GM19043 (cell line): ENCODE measurements at regions not wholly inside any gene's neighbourhood (a gene's known extent, or its start where the extent isn't known, plus 50 kb on each side); places are given as distances from the start of the nearest gene placed in this dataset.
"Not testable (repeated sequence)": the region's sequence is repeated elsewhere in the genome, so short reads cannot be mapped to it uniquely, and the experiment has no call there.

ENCODE experiments used
- ATAC-seq: cut with Tn5 transposase; IDR thresholded peaks from one replicate; pipeline ENCODE4 v1.9.1; 2021; ENCODE audit warnings: low read depth; ENCODE audit not compliant: unreplicated experiment

DNA sequence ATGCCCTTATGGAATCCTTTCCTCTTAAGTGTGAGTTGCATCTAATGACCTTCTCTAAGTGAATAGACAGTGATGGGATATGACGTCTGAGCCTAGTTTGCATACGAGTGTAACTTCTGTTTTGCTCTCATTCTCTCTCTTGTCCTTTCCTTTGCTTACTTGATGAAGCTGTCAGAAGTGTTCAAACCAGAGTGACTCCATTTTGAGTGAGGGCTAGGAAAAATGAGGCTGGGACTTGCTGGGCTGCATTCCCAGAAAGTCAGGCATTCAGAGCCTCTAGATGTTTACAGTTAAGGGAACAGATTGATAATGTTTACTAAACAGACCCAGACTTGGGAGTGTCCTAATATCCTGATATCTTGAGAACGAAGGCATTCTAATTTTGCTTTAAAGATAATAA, 311.2 kb upstream of the SOX4 start:
- ATAC-seq: not testable (repeated sequence)

DNA sequence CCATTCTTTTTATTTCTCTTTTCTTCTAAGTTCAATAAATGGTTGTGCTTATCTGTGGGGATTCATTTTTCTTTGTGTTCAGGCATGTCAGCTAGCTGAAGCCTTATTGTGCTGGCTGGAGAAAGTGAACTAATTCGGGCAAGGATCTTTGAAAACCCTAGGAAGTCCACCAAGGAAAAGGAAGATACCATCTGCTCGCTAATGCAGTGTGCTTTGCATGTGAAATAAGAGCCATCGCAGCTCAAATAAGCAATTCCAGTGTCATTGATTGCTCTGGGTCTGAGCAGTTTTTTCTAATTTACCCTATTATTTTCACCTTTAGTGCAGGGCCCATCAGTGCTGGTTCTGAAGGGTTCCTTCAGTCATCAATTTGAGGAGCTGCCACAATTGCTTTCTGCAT, 309.4 kb upstream of the SOX4 start:
- ATAC-seq: no peak

DNA sequence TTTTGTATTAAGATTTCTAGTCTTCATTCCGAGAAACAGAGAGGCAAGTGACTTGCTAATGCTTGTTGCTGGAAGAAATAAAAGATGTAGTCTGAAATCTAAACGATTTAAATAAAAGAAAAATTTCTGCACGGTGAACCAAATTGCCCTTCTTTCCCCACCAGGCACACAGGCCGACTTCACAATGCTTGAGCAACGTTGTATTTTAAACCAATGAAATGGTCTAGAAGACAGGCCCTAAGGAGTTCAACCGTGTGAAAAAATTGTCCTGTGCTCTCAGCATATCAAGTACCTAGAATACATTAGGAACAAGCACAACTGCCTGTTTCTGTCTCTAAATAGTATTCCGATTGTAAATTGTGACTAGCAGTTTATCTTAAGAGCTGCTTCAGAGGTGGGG, 308.8 kb upstream of the SOX4 start:
- ATAC-seq: no peak

DNA sequence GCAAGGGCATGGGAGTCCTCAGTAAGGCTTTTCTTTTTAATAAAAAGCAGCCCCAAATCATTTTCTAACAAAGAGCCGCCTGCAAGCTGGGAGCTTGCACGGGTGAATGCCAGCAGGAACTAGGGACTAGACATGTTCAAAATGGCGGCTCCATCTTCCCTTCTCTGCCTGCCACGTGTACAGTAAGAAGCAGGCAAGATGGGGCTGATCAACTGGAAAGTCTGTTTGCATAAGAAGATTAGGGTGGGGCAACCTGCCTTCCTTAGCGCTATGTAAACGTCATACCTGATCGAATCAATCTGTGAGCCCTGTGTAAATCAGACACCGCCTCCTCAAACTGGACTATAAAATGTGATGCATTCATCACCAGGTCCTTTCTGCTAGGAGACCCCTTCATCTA, 299.4 kb upstream of the SOX4 start:
- no peak for ATAC-seq

DNA sequence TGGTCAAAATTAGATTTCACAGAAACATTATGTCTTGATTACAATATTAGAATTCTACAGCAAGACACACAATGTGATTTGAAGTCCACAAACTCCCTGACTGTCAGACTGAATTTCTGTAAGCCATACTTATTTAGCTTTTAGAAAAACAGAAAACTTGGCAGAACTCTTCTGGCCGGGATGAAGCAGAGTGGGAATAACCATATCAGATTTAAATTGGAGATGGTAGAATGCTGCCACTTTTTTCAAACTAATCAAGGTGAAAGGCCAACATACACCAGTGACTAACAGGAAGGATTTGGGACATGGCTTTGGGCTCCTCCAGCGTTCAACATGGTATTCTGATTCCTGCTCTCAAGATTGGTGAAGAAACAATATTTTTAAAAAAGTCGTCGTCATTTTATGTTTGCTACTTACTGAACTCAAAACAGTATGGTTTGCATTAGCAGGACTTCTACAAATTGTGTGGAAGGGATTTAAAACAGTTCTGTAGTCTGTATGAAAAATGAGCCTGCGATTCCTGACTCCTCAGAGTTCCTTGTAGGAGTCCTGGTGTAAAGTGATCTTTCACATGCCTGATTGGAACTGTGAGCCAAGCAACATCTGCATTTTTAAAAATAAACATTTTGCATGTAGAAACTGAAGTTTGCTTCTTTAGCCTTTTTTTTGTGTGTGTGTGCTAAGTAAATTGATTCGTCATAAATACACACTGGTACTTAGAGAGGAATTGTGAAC, 297.9 kb upstream of the SOX4 start:
- no peak for ATAC-seq

DNA sequence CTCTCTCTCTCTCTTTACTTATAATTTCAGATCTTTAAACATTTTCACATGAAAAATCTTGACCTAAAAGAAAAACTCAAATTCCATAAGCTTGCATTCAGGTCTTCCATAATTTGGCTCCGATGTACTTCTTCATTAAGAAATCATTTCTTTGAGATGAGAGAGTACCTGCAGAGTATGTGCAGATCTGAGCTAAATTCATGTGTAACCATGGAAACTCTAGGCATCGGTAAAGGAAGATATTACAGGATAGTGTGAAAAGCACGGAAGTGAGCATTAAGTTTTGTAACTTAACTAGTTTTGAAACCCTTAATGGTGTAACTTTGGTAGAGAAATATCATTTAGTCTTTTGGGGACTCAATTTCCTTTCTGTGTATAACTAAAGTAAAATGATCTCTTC, 295.9 kb upstream of the SOX4 start:
- ATAC-seq: no peak

DNA sequence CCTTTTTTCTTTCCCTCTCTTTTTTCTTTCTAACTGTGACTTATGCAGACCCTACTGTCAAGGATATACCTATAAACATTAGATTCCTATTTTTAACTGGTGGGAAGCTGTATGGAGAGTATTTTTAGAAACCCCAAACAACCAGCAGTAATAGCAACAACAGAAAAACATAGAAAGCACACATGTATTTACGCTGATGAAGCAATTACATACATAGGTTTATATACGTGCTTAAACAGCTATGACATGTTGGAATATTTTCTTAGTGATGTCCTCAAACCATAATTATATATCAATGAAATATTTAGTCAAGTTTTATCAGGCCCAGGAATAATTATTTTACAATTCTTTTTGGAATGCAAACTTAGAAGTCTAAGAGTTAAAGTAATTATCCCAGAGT, 294.3 kb upstream of the SOX4 start:
- no peak for ATAC-seq

DNA sequence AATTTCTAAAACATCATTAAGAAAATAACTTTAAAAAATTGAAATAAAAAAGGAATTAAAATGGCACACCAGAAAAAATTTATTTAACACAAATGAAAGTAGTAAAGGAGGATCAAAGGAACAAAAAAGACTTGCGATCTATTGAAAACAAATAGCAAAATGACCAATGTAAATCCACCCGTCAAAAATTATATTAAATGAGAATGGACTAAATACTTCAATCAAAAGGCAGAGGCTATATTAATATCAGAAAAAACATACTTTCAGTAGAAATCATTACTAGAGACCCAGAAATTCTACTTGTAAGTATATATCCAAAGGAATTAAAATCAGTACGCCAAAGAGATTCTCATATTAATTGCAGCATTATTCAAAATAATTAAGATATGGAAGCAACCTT, 293.1 kb upstream of the SOX4 start:
- ATAC-seq: no peak

DNA sequence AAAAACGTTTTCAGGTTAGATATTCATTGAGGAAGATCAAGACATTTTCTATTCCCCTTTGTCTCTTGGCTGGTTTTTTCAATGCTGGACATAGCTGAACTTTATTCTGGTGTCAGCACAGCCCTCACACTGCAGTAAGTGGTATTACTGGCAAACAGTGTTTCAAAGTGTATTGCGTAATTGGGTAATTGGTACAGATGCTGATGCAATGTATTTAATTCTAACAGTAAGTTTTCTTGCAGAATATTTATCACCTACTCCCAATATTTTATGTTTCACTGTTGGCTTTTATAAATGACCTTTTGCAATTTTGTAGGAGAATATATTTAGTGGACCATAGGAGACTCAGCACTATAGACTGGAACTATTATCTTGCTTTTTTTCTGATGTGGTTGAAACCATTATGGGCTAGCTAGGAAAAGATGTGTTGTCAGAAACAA, 287.6 kb upstream of the SOX4 start:
- no peak for ATAC-seq

DNA sequence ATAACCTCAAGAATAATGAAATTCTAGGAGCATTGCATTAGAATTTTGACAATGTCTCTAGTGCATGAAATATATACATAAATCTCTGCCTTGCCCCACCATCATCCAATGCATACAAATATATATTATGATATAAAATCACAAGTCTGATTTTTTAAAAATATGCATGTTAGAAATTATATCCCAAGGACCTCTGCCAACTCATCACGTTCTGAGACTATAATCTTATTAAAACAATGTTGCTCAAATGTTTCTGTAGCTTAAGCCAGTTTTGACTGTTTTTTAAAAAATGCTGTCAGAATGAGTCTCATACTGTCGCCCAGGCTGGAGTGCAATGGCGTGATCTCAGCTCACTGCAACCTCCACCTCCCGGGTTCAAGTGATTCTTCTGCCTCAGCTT, 287.0 kb upstream of the SOX4 start:
- no peak for ATAC-seq

DNA sequence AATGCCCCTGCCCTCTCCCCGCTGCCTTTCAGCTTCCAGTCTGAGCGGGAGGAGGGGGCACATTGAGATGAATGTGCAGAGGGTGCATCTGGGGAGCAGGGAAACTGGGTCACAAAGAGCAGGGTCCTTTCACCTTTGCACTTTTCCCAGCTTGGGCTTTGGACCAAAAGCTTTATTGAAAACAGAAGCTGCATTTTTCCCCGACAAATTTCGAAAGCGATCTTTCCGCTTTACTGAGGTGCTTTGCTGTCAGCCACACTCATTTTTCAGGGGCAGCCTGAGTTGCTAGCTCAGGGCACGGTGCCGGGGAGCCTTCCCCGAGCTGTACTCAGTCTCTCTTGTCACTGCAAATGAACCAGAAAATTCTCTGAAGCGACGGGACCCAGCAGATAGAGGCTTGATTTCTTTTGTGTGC, 283.7 kb upstream of the SOX4 start:
- no peak for ATAC-seq

DNA sequence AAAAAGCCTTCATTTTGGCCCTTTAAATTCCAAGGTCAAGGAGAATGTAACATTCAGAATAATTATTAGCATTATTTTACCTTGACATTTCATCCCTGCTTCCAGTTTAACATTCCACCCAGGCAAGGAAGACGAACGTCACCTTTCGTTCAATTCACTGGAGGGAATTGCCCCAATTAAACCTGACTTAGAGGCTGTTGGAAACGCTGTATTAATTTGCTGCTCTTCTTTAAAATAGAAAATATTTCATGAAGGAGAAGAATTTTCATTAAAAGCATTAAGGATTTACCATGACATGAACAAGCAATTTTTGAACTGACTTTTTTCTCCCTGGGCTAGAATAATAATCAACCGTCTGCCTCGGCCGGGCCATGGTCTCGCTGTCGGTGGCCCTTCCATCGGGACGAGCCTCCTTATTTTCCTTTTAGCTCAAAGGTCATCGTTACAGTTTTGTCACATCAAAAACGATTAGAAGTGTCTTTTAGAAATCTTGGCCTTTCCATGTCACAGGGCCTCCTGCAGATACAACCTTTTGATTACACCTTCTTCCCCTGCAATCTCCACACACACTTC, 282.9 kb upstream of the SOX4 start:
- no peak for ATAC-seq

DNA sequence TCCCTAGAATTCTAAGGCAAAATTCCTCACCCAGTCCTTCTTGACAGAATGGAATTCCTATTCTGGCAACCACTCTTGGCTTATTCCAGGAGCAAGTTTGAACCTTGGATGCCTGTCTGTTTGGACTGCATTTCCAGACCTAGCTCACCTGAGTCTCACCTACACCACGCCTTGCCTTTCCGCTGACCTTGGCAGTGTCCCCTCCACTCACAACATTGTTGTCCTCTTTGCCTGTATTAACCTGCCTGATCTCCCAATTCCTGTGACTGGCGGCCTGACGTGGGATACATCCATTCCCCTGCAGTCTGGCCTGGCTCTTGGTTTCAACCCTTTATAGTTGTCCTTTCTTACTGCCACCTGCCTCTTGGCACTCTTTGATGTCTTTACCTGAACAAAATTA, 281.4 kb upstream of the SOX4 start:
- ATAC-seq: no peak

DNA sequence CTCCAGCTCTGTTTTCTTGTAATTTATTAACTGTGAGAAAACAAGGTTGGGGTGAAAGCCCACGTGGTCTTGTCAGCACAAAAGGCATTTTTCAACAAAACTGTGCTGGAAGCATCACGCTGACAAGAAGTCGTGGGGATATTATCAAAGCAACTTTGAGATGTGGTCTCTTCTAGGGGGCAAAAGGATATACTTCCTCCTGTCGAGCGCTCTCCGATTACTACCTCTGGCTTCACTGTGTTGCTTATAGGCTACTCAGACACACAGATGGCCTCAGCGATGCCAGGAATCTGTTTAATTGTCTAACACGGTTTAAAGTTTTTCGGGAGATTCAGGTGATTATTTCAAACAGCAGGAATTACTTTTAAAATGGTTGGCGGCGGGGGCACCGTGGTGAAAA, 275.9 kb upstream of the SOX4 start:
- no peak for ATAC-seq

DNA sequence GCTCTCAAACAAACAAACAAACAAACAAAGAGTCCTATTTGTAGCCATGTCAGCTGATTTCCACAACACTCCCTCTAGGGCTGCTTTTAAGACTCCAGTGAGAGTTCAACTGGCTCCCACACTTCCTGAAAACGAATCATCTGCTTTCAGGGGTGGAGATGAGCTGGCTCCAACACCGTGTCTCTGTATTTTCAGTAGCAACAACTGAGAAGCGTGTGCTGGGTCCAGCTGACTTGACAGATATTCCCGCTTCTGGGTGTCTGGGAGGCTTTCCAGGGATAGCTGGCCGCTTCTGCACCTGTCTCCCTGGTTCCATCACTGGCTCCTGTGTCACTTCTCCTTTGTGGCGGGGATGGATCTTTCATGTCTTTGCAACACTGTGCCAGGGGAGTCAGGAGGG, 272.5 kb upstream of the SOX4 start:
- no peak for ATAC-seq

DNA sequence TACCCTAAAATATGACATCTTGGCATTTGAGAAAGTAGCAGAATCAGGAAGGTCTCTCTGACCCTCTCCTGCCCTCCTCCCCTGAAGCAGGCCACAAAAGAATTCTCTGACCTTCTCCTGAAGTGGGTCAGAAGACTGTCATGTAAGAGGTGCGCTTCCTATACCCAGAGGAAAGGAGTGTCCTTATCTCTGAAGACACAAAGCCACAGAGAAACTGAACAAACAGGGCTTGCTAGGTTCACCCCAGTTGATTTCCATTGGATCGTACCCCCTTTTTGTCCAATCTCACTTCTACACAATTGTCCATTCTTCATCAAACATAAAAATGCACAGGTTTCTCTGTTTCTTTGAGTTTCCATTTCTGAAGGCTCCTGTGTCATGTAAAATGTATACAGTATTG, 272.0 kb upstream of the SOX4 start:
- ATAC-seq: no peak

DNA sequence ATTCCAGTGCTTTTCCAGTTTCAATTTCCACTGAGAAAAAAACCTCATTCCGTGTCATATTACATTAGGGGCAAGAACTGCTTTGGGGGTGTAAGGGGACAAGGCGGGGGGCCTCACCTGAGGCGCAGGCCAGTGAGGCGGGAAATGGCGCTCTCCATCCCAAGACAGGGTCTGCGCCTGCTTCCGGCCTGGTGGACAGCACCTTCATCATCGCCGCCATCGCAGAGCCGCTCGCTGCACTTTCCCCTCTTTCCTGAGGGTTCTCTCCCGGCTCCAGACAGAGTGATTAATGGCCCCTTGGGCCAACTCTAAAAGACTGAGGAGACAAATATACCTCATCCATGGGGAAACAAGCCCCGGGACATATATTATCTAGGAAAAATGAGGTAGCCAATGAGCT, 270.0 kb upstream of the SOX4 start:
- no peak for ATAC-seq

DNA sequence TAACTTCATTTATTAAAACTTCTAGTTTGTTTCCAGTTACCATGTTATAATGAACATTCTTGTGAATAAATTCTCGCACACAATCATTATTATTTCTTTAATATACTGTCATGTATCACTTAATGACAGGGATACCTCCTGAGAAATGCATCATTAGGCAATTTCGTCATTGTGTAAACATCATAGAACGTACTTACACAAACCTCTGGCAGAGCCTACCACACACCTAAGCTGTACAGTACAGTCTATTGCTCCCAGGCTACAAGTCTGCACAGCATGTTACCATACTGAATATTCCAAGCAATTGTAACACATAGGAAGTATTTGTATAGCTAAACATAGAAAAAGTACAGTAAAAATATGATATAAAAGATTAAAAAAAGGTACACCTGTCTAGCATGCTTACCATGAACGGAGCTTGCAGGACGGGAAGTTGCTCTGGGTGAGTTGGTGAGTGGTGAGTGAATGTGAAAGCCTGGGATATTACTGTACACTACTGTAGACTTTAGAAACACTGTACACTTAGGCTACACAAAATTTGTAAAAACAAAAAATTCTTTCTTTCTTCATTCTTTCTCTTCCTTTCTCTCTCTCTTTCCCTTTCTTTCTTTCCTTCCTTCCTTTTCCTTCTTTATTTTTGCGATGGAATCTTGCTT, 268.2 kb upstream of the SOX4 start:
- ATAC-seq: no peak

DNA sequence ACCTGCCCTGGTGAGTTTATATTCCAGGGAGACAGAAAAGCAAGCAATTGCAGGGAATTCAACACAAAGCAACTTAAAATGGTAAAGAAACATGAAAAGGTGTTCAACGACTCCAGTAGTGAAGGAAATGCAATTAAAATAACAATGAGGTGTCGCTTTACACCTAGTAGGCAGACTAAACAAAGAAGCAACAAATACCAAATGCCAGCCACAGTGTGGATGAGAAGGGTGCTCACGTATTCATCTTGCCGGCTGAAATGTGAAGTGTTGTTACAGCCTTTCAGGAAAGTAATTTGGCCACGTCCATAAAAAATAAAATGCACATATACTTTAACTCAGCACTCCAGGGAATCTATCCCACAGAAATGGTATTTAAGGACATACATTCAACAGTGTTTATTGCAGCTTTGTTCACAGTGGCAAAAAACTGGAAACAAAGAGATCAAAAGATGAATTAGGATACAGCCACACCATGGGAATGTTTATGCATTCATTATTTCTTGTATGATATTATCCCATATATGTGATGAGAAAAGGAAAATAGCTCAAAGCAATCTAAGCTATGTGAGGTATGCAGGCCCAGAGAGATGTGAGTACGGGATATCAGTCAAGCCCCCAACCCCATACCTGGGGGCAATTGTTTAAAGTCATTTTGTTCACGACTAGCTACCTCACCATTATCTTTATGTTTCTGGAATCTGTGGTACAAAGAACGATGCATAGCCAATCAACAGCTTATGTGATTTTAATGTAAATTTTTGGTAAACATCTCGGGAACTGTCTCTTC, 266.0 kb upstream of the SOX4 start:
- no peak for ATAC-seq

DNA sequence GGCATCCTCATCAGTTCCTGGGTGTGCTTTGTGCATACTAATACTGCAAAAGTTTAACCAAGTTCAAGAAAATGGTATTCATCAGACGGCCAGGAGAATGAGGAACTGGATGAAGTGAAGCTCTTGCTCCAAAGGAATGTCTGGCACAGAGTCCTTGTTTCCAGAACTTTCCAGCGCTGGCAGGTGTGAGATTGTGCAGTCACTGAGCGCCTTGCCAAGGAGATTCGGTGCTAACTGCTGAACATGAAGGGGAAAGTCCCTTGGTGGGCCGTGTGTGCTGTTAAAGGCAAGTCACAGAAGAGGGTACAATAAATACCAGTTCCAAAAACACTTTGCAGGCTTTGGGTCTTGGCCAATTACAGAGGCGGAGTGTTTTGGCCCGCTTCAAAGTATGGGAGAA, 262.3 kb upstream of the SOX4 start:
- ATAC-seq: no peak

DNA sequence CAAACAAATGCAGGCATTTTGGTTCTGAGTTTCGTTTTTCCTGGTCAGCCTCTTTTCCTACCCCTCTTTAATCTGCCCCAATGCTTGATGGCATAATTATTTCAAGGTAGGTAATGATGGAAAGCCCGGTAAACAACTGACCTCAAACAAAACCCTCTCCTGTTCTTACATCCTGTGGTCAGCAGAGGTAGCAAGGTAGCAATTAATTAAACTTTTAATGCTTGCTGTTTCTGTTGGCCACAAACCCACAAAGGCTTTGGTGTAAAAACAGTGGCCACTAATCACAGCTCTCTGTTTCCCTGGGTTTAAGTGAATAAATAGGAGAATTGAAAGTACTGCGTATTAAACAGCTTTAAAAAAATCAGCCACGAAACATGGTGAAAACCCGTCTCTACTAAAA, 261.5 kb upstream of the SOX4 start:
- no peak for ATAC-seq
